ENCODE measurements at regions not wholly inside any gene's neighbourhood (a gene's known extent, or its start where the extent isn't known, plus 50 kb on each side); places are given as distances from the start of the nearest gene placed in this dataset.
"Not testable (repeated sequence)": the region's sequence is repeated elsewhere in the genome, so short reads cannot be mapped to it uniquely, and the experiment has no call there.

- peak in 1 of 9 donors; percentile 0 for DNase-seq (ENCODE audit: low read depth in 6 of 9, low spot score in 9 of 9)
- H3K9me3 ChIP-seq (ENCODE audit: control insufficient read depth in 2 of 2, insufficient read depth in 1 of 2, low read length in 1 of 2): no peaks in the 10 kb centered on the region
- H3K27ac ChIP-seq (ENCODE audit: low read depth in 1 of 2, low read length in 1 of 2): no peak overlapping the region
- H3K27me3 ChIP-seq (ENCODE audit: control insufficient read depth in 2 of 2, insufficient read depth in 1 of 2, low read length in 1 of 2): no peaks in the 10 kb centered on the region
- no peak overlapping the region for H3K4me3 ChIP-seq (ENCODE audit: low read length in 2 of 2)
- no peaks in the 10 kb centered on the region for H3K4me1 ChIP-seq (ENCODE audit: control insufficient read depth in 2 of 2, insufficient read depth in 2 of 2, low read length in 2 of 2)
- 34% methylated on average over 1 of the region's 1 CpG for WGBS
- no peaks in the 10 kb centered on the region for H3K36me3 ChIP-seq (ENCODE audit: control insufficient read depth in 2 of 2, insufficient read depth in 2 of 2, low read length in 1 of 2)
These were observed 1555.9 kb upstream of the RAG2 start for GRCh38 chr11:38153985-38154384.

- DNase-seq (ENCODE audit: low read depth in 6 of 9, low spot score in 9 of 9): no peak
- Histone ChIP-seq H3K4me1 (ENCODE audit: control insufficient read depth in 2 of 2, insufficient read depth in 2 of 2, low read length in 2 of 2) (no peaks in the 10 kb centered on the region), H3K27ac (ENCODE audit: low read depth in 1 of 2, low read length in 1 of 2) (no peak overlapping the region), H3K9me3 (ENCODE audit: control insufficient read depth in 2 of 2, insufficient read depth in 1 of 2, low read length in 1 of 2) (no peaks in the 10 kb centered on the region), H3K36me3 (ENCODE audit: control insufficient read depth in 2 of 2, insufficient read depth in 2 of 2, low read length in 1 of 2) (no peaks in the 10 kb centered on the region), H3K4me3 (ENCODE audit: low read length in 2 of 2) (no peak overlapping the region), H3K27me3 (ENCODE audit: control insufficient read depth in 2 of 2, insufficient read depth in 1 of 2, low read length in 1 of 2) (no peaks in the 10 kb centered on the region)
- WGBS: 91% methylated on average over 3 of the region's 3 CpGs
These were observed 1545.8 kb upstream of the RAG2 start for GRCh38 chr11:38143852-38144251.

GRCh38 chr11:38138972-38139371 is 1540.9 kb upstream of the RAG2 start:
- H3K27me3 ChIP-seq (ENCODE audit: control insufficient read depth in 2 of 2, insufficient read depth in 1 of 2, low read length in 1 of 2): no peaks in the 10 kb centered on the region
- DNase-seq (ENCODE audit: low read depth in 6 of 9, low spot score in 9 of 9): no peak
- H3K4me3 ChIP-seq (ENCODE audit: low read length in 2 of 2): no peak overlapping the region
- 93% methylated on average over 2 of the region's 2 CpGs for WGBS
- no peaks in the 10 kb centered on the region for H3K36me3 ChIP-seq (ENCODE audit: control insufficient read depth in 2 of 2, insufficient read depth in 2 of 2, low read length in 1 of 2)
- no peaks in the 10 kb centered on the region for H3K9me3 ChIP-seq (ENCODE audit: control insufficient read depth in 2 of 2, insufficient read depth in 1 of 2, low read length in 1 of 2)
- H3K4me1 ChIP-seq (ENCODE audit: control insufficient read depth in 2 of 2, insufficient read depth in 2 of 2, low read length in 2 of 2): no peaks in the 10 kb centered on the region
- H3K27ac ChIP-seq (ENCODE audit: low read depth in 1 of 2, low read length in 1 of 2): no peak overlapping the region

GRCh38 chr11:38136887-38137286 is 1538.9 kb upstream of the RAG2 start:
- no peak overlapping the region for H3K4me3 ChIP-seq (ENCODE audit: low read length in 2 of 2)
- DNase-seq (ENCODE audit: low read depth in 6 of 9, low spot score in 9 of 9): no peak
- no peaks in the 10 kb centered on the region for H3K4me1 ChIP-seq (ENCODE audit: control insufficient read depth in 2 of 2, insufficient read depth in 2 of 2, low read length in 2 of 2)
- no peak overlapping the region for H3K27ac ChIP-seq (ENCODE audit: low read depth in 1 of 2, low read length in 1 of 2)
- H3K36me3 ChIP-seq (ENCODE audit: control insufficient read depth in 2 of 2, insufficient read depth in 2 of 2, low read length in 1 of 2): no peaks in the 10 kb centered on the region
- WGBS: 95% methylated on average over 6 of the region's 6 CpGs
- no peaks in the 10 kb centered on the region for H3K9me3 ChIP-seq (ENCODE audit: control insufficient read depth in 2 of 2, insufficient read depth in 1 of 2, low read length in 1 of 2)
- no peaks in the 10 kb centered on the region for H3K27me3 ChIP-seq (ENCODE audit: control insufficient read depth in 2 of 2, insufficient read depth in 1 of 2, low read length in 1 of 2)

GRCh38 chr11:38131535-38131934 is 1533.5 kb upstream of the RAG2 start:
- H3K9me3 ChIP-seq (ENCODE audit: control insufficient read depth in 2 of 2, insufficient read depth in 1 of 2, low read length in 1 of 2): no peaks in the 10 kb centered on the region
- 81% methylated on average over 1 of the region's 1 CpG for WGBS
- no peaks in the 10 kb centered on the region for H3K36me3 ChIP-seq (ENCODE audit: control insufficient read depth in 2 of 2, insufficient read depth in 2 of 2, low read length in 1 of 2)
- H3K27me3 ChIP-seq (ENCODE audit: control insufficient read depth in 2 of 2, insufficient read depth in 1 of 2, low read length in 1 of 2): no peaks in the 10 kb centered on the region
- no peak overlapping the region for H3K27ac ChIP-seq (ENCODE audit: low read depth in 1 of 2, low read length in 1 of 2)
- H3K4me3 ChIP-seq (ENCODE audit: low read length in 2 of 2): no peak overlapping the region
- no peaks in the 10 kb centered on the region for H3K4me1 ChIP-seq (ENCODE audit: control insufficient read depth in 2 of 2, insufficient read depth in 2 of 2, low read length in 2 of 2)
- no peak for DNase-seq (ENCODE audit: low read depth in 6 of 9, low spot score in 9 of 9)

GRCh38 chr11:38130976-38131375 is 1532.9 kb upstream of the RAG2 start:
- Histone ChIP-seq H3K9me3 (ENCODE audit: control insufficient read depth in 2 of 2, insufficient read depth in 1 of 2, low read length in 1 of 2) (no peaks in the 10 kb centered on the region), H3K4me1 (ENCODE audit: control insufficient read depth in 2 of 2, insufficient read depth in 2 of 2, low read length in 2 of 2) (no peaks in the 10 kb centered on the region), H3K27ac (ENCODE audit: low read depth in 1 of 2, low read length in 1 of 2) (no peak overlapping the region), H3K27me3 (ENCODE audit: control insufficient read depth in 2 of 2, insufficient read depth in 1 of 2, low read length in 1 of 2) (no peaks in the 10 kb centered on the region), H3K36me3 (ENCODE audit: control insufficient read depth in 2 of 2, insufficient read depth in 2 of 2, low read length in 1 of 2) (no peaks in the 10 kb centered on the region), H3K4me3 (ENCODE audit: low read length in 2 of 2) (no peak overlapping the region)
- DNase-seq (ENCODE audit: low read depth in 6 of 9, low spot score in 9 of 9): no peak
- 92% methylated on average over 3 of the region's 3 CpGs for WGBS

GRCh38 chr11:38130514-38130913 is 1532.5 kb upstream of the RAG2 start:
- Histone ChIP-seq H3K4me3 (ENCODE audit: low read length in 2 of 2) (no peak overlapping the region), H3K27me3 (ENCODE audit: control insufficient read depth in 2 of 2, insufficient read depth in 1 of 2, low read length in 1 of 2) (no peaks in the 10 kb centered on the region), H3K27ac (ENCODE audit: low read depth in 1 of 2, low read length in 1 of 2) (no peak overlapping the region), H3K9me3 (ENCODE audit: control insufficient read depth in 2 of 2, insufficient read depth in 1 of 2, low read length in 1 of 2) (no peaks in the 10 kb centered on the region), H3K4me1 (ENCODE audit: control insufficient read depth in 2 of 2, insufficient read depth in 2 of 2, low read length in 2 of 2) (no peaks in the 10 kb centered on the region), H3K36me3 (ENCODE audit: control insufficient read depth in 2 of 2, insufficient read depth in 2 of 2, low read length in 1 of 2) (no peaks in the 10 kb centered on the region)
- DNase-seq (ENCODE audit: low read depth in 6 of 9, low spot score in 9 of 9): no peak

- Histone ChIP-seq H3K4me3 (ENCODE audit: low read length in 2 of 2) (no peak overlapping the region), H3K27me3 (ENCODE audit: control insufficient read depth in 2 of 2, insufficient read depth in 1 of 2, low read length in 1 of 2) (no peaks in the 10 kb centered on the region), H3K36me3 (ENCODE audit: control insufficient read depth in 2 of 2, insufficient read depth in 2 of 2, low read length in 1 of 2) (no peaks in the 10 kb centered on the region), H3K27ac (ENCODE audit: low read depth in 1 of 2, low read length in 1 of 2) (no peak overlapping the region), H3K9me3 (ENCODE audit: control insufficient read depth in 2 of 2, insufficient read depth in 1 of 2, low read length in 1 of 2) (no peaks in the 10 kb centered on the region), H3K4me1 (ENCODE audit: control insufficient read depth in 2 of 2, insufficient read depth in 2 of 2, low read length in 2 of 2) (no peaks in the 10 kb centered on the region)
- no peak for DNase-seq (ENCODE audit: low read depth in 6 of 9, low spot score in 9 of 9)
- 94% methylated on average over 9 of the region's 9 CpGs for WGBS
These were observed 1525.6 kb upstream of the RAG2 start for GRCh38 chr11:38123673-38124072.

- 96% methylated on average over 5 of the region's 5 CpGs for WGBS
- H3K36me3 ChIP-seq (ENCODE audit: control insufficient read depth in 2 of 2, insufficient read depth in 2 of 2, low read length in 1 of 2); H3K4me3 ChIP-seq (ENCODE audit: low read length in 2 of 2); H3K27ac ChIP-seq (ENCODE audit: low read depth in 1 of 2, low read length in 1 of 2); DNase-seq (ENCODE audit: low read depth in 6 of 9, low spot score in 9 of 9); H3K9me3 ChIP-seq (ENCODE audit: control insufficient read depth in 2 of 2, insufficient read depth in 1 of 2, low read length in 1 of 2); H3K27me3 ChIP-seq (ENCODE audit: control insufficient read depth in 2 of 2, insufficient read depth in 1 of 2, low read length in 1 of 2); H3K4me1 ChIP-seq (ENCODE audit: control insufficient read depth in 2 of 2, insufficient read depth in 2 of 2, low read length in 2 of 2): not testable (repeated sequence)
These were observed 1518.6 kb upstream of the RAG2 start for GRCh38 chr11:38116616-38117015.

GRCh38 chr11:38115381-38115780 is 1517.3 kb upstream of the RAG2 start:
- H3K4me1 ChIP-seq (ENCODE audit: control insufficient read depth in 2 of 2, insufficient read depth in 2 of 2, low read length in 2 of 2); H3K27me3 ChIP-seq (ENCODE audit: control insufficient read depth in 2 of 2, insufficient read depth in 1 of 2, low read length in 1 of 2); DNase-seq (ENCODE audit: low read depth in 6 of 9, low spot score in 9 of 9); H3K36me3 ChIP-seq (ENCODE audit: control insufficient read depth in 2 of 2, insufficient read depth in 2 of 2, low read length in 1 of 2); H3K27ac ChIP-seq (ENCODE audit: low read depth in 1 of 2, low read length in 1 of 2); H3K9me3 ChIP-seq (ENCODE audit: control insufficient read depth in 2 of 2, insufficient read depth in 1 of 2, low read length in 1 of 2); H3K4me3 ChIP-seq (ENCODE audit: low read length in 2 of 2): not testable (repeated sequence)
- 91% methylated on average over 3 of the region's 3 CpGs for WGBS
